ENCODE measurements at regions not wholly inside any gene's neighbourhood (a gene's known extent, or its start where the extent isn't known, plus 50 kb on each side); places are given as distances from the start of the nearest gene placed in this dataset.

DNA sequence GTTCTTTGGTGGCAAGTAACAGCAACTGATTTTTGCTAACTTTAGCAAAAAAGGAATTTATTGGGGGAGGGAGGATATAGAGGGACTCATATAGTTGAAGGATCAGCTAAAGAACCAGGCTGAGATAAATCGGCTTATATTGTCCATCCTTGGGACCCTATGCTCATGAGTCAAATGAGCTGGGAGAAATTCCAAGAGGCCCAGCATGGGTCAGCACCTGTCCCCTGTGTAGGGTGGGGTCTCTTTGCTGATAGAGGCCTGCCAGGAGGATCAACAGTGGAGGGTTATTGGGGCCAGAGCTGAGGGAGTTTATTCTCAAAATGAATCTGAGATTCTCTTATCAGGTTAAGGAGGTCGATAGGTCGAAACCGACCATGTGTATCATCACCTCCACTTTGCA, 97.2 kb downstream of the VAPA start:
- TF ChIP-seq, protein P1, sequence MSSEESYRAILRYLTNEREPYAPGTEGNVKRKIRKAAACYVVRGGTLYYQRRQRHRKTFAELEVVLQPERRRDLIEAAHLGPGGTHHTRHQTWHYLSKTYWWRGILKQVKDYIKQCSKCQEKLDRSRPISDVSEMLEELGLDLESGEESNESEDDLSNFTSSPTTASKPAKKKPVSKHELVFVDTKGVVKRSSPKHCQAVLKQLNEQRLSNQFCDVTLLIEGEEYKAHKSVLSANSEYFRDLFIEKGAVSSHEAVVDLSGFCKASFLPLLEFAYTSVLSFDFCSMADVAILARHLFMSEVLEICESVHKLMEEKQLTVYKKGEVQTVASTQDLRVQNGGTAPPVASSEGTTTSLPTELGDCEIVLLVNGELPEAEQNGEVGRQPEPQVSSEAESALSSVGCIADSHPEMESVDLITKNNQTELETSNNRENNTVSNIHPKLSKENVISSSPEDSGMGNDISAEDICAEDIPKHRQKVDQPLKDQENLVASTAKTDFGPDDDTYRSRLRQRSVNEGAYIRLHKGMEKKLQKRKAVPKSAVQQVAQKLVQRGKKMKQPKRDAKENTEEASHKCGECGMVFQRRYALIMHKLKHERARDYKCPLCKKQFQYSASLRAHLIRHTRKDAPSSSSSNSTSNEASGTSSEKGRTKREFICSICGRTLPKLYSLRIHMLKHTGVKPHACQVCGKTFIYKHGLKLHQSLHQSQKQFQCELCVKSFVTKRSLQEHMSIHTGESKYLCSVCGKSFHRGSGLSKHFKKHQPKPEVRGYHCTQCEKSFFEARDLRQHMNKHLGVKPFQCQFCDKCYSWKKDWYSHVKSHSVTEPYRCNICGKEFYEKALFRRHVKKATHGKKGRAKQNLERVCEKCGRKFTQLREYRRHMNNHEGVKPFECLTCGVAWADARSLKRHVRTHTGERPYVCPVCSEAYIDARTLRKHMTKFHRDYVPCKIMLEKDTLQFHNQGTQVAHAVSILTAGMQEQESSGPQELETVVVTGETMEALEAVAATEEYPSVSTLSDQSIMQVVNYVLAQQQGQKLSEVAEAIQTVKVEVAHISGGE (tag by site-specific recombination; conservative IDR thresholded peaks at IDR 0.05; ENCODE audit: low read depth): no peak
- TF ChIP-seq, protein P2, sequence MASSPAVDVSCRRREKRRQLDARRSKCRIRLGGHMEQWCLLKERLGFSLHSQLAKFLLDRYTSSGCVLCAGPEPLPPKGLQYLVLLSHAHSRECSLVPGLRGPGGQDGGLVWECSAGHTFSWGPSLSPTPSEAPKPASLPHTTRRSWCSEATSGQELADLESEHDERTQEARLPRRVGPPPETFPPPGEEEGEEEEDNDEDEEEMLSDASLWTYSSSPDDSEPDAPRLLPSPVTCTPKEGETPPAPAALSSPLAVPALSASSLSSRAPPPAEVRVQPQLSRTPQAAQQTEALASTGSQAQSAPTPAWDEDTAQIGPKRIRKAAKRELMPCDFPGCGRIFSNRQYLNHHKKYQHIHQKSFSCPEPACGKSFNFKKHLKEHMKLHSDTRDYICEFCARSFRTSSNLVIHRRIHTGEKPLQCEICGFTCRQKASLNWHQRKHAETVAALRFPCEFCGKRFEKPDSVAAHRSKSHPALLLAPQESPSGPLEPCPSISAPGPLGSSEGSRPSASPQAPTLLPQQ (tag by site-specific recombination; IDR thresholded peaks at IDR 0.05): no peak
- TF ChIP-seq HOXD13 (CRISPR knock-in tag; IDR thresholded peaks at IDR 0.05; ENCODE audit: borderline replicate concordance): no peak
- TF ChIP-seq, protein P3, sequence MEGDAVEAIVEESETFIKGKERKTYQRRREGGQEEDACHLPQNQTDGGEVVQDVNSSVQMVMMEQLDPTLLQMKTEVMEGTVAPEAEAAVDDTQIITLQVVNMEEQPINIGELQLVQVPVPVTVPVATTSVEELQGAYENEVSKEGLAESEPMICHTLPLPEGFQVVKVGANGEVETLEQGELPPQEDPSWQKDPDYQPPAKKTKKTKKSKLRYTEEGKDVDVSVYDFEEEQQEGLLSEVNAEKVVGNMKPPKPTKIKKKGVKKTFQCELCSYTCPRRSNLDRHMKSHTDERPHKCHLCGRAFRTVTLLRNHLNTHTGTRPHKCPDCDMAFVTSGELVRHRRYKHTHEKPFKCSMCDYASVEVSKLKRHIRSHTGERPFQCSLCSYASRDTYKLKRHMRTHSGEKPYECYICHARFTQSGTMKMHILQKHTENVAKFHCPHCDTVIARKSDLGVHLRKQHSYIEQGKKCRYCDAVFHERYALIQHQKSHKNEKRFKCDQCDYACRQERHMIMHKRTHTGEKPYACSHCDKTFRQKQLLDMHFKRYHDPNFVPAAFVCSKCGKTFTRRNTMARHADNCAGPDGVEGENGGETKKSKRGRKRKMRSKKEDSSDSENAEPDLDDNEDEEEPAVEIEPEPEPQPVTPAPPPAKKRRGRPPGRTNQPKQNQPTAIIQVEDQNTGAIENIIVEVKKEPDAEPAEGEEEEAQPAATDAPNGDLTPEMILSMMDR (tag by site-specific recombination; IDR thresholded peaks at IDR 0.05): no peak
- TF ChIP-seq, protein P4, sequence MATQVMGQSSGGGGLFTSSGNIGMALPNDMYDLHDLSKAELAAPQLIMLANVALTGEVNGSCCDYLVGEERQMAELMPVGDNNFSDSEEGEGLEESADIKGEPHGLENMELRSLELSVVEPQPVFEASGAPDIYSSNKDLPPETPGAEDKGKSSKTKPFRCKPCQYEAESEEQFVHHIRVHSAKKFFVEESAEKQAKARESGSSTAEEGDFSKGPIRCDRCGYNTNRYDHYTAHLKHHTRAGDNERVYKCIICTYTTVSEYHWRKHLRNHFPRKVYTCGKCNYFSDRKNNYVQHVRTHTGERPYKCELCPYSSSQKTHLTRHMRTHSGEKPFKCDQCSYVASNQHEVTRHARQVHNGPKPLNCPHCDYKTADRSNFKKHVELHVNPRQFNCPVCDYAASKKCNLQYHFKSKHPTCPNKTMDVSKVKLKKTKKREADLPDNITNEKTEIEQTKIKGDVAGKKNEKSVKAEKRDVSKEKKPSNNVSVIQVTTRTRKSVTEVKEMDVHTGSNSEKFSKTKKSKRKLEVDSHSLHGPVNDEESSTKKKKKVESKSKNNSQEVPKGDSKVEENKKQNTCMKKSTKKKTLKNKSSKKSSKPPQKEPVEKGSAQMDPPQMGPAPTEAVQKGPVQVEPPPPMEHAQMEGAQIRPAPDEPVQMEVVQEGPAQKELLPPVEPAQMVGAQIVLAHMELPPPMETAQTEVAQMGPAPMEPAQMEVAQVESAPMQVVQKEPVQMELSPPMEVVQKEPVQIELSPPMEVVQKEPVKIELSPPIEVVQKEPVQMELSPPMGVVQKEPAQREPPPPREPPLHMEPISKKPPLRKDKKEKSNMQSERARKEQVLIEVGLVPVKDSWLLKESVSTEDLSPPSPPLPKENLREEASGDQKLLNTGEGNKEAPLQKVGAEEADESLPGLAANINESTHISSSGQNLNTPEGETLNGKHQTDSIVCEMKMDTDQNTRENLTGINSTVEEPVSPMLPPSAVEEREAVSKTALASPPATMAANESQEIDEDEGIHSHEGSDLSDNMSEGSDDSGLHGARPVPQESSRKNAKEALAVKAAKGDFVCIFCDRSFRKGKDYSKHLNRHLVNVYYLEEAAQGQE (tag by site-specific recombination; IDR thresholded peaks at IDR 0.05): no peak
